HT-29 (cell line): ENCODE measurements at regions not wholly inside any gene's neighbourhood (a gene's known extent, or its start where the extent isn't known, plus 50 kb on each side); places are given as distances from the start of the nearest gene placed in this dataset. TPM values are rescaled to one million over a fixed set of nuclear protein-coding genes. Genes with fewer than 3 reads are reported as not detected.

Experiments
- small RNA-seq: library from RNA; depleted of rRNA; stranded (forward); fragments of <200 nt; gene quantifications from one replicate; pipeline ENCODE3, GENCODE V24; 2014

Small RNA genes in the stretch of these regions (small RNA-seq; reads per million reads assigned to genes)
- gene AC009969.1 (not detected), gene AC079150.2 (not detected)
